GM23248 (cell line): ENCODE measurements at regions not wholly inside any gene's neighbourhood (a gene's known extent, or its start where the extent isn't known, plus 50 kb on each side); places are given as distances from the start of the nearest gene placed in this dataset.

Source experiments
- EZH2 ChIP-seq: fragments of 200-600 bp; sonication (generic); IDR thresholded peaks from 2 replicates; pipeline ENCODE4 v1.6.1; 2018; ENCODE audit warnings: antibody characterized with exemption, mild to moderate bottlenecking; ENCODE audit not compliant: insufficient read depth, poor library complexity, severe bottlenecking
- EZH2phosphoT487 ChIP-seq: fragments of 200-600 bp; sonication (generic); IDR thresholded peaks from 2 replicates; pipeline ENCODE4 v1.6.1; 2018; ENCODE audit warnings: antibody characterized with exemption, moderate library complexity, mild to moderate bottlenecking, low read depth; ENCODE audit not compliant: insufficient read depth

GRCh38 chr6:159434410-159434809 lies 258.6 kb downstream of the SOD2 start:
- TF ChIP-seq EZH2, result no peak
- TF ChIP-seq EZH2phosphoT487, result no peak
